Hepatocyte (in vitro differentiated cells): ENCODE measurements at regions not wholly inside any gene's neighbourhood (a gene's known extent, or its start where the extent isn't known, plus 50 kb on each side); places are given as distances from the start of the nearest gene placed in this dataset.

ENCODE experiments used
- CTCF ChIP-seq: fragments of 200-600 bp; sonication (generic); IDR thresholded peaks from 2 replicates; pipeline ENCODE4 v1.5.1; 2016; ENCODE audit warnings: antibody characterized with exemption, mild to moderate bottlenecking; ENCODE audit not compliant: poor library complexity
- EZH2 ChIP-seq: fragments of 200-600 bp; sonication (generic); IDR thresholded peaks from 2 replicates; pipeline ENCODE4 v1.6.1; 2016; ENCODE audit warnings: antibody characterized with exemption, mild to moderate bottlenecking, borderline replicate concordance

DNA sequence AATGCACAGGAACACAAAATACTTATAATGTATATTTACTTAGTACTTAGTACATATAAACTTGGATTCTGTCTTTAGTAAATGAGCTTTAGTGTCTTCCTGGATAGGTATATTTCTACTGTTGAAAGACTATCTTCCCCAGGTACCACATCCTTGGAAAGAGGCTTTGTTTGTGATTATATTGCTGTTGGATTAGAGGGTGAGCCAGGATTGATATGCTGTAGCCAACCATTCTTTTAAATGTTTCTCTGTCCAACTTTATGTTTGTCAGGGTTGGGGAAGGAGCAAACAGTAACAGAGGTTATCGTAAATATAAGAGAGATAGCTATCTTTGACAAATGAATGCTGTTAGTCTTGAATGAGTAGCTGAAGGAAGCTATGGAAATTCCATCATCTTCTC lies 213.2 kb downstream of the SPRY1 start:
- TF ChIP-seq CTCF (no peak), EZH2 (no peak)
